Activated naive CD4-positive, alpha-beta T cell treated with anti-CD3 and anti-CD28 coated beads, Interleukin-2, amount 10 ng/mL, durations not matched to agents 7 days and 5 days (primary cell): ENCODE measurements at regions not wholly inside any gene's neighbourhood (a gene's known extent, or its start where the extent isn't known, plus 50 kb on each side); places are given as distances from the start of the nearest gene placed in this dataset.

Experiments used
- CTCF ChIA-PET: fragments of 350-600 bp; sonication (Branson Sonifier 250); formaldehyde crosslinking; loops from one replicate; lab custom pipeline; 2021; ENCODE audit warnings: antibody characterized with exemption; lab: Charles Lee
- DNase-seq: peaks from one replicate; pipeline ENCODE4 v3.0.0-alpha.2; 2020
- H3K27ac Mint-ChIP-seq: one replicate; pipeline ENCODE4 v1.8.0; 2021; ENCODE audit warnings: mild to moderate bottlenecking, moderate library complexity, mixed read lengths
- H3K27me3 Mint-ChIP-seq: one replicate; pipeline ENCODE4 v1.8.0; 2021; ENCODE audit warnings: mild to moderate bottlenecking, mixed read lengths
- H3K36me3 Mint-ChIP-seq: one replicate; pipeline ENCODE4 v1.8.0; 2021; ENCODE audit warnings: mixed read lengths
- H3K4me1 Mint-ChIP-seq: one replicate; pipeline ENCODE4 v1.8.0; 2021; ENCODE audit warnings: mixed read lengths
- H3K4me3 Mint-ChIP-seq: one replicate; pipeline ENCODE4 v1.8.0; 2021; ENCODE audit warnings: mild to moderate bottlenecking, moderate library complexity, mixed read lengths
- H3K9me3 Mint-ChIP-seq: one replicate; pipeline ENCODE4 v1.8.0; 2021; ENCODE audit warnings: mixed read lengths

DNA sequence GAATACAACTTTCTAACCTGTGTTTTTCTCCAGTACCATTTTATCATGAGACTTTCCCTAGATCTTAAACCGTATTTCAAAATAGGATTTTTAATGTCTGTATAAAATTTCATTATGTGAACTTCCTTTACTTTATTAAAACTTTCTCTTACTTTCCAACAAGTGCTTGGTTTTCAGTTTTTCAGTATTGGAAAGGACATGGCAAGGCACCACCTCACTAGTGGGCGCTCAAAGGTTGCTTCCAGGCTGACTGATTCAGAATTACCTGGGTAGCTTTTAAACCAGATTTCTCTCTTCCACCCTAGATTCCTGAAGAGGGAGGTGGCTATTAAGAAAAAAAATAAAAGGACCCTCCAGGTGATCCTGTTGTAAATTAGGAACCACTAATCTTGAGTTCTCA is 236.6 kb downstream of the SOX2 start:
- H3K27ac Mint-ChIP-seq, result no peak overlapping the region
- H3K4me3 Mint-ChIP-seq, result no peak overlapping the region
- H3K36me3 Mint-ChIP-seq, result no peaks in the 10 kb centered on the region
- no peaks in the 10 kb centered on the region for H3K27me3 Mint-ChIP-seq
- no peaks in the 10 kb centered on the region for H3K4me1 Mint-ChIP-seq
- H3K9me3 Mint-ChIP-seq, result no peaks in the 10 kb centered on the region
- no peak for DNase-seq
- CTCF ChIA-PET, result no interaction called here

- H3K4me3 Mint-ChIP-seq, result no peak overlapping the region
- no peaks in the 10 kb centered on the region for H3K4me1 Mint-ChIP-seq
- peak overlapping the region; percentile 14 for H3K27ac Mint-ChIP-seq
- no peak for DNase-seq
- CTCF ChIA-PET, result no interaction called here
- H3K27me3 Mint-ChIP-seq, result no peaks in the 10 kb centered on the region
- no peaks in the 10 kb centered on the region for H3K36me3 Mint-ChIP-seq
- no peaks in the 10 kb centered on the region for H3K9me3 Mint-ChIP-seq
Measured at GRCh38 chr3:181952221-181952620, 240.5 kb downstream of the SOX2 start.

- H3K9me3 Mint-ChIP-seq, result no peaks in the 10 kb centered on the region
- H3K27me3 Mint-ChIP-seq, result no peaks in the 10 kb centered on the region
- no peak overlapping the region for H3K4me3 Mint-ChIP-seq
- H3K27ac Mint-ChIP-seq, result no peak overlapping the region
- CTCF ChIA-PET, result no interaction called here
- no peak for DNase-seq
- no peaks in the 10 kb centered on the region for H3K4me1 Mint-ChIP-seq
- no peaks in the 10 kb centered on the region for H3K36me3 Mint-ChIP-seq
Measured at GRCh38 chr3:181952929-181953328, 241.2 kb downstream of the SOX2 start.

GRCh38 chr3:181955566-181955965 is 243.8 kb downstream of the SOX2 start:
- H3K4me1 Mint-ChIP-seq, result no peaks in the 10 kb centered on the region
- H3K27me3 Mint-ChIP-seq, result no peaks in the 10 kb centered on the region
- no peak overlapping the region for H3K27ac Mint-ChIP-seq

GRCh38 chr3:181956122-181956521 is 244.4 kb downstream of the SOX2 start:
- Mint-ChIP-seq H3K4me1 (no peaks in the 10 kb centered on the region), H3K27ac (no peak overlapping the region), H3K9me3 (no peaks in the 10 kb centered on the region), H3K36me3 (no peaks in the 10 kb centered on the region), H3K4me3 (no peak overlapping the region), H3K27me3 (no peaks in the 10 kb centered on the region)
- no peak for DNase-seq
- CTCF ChIA-PET, result no interaction called here

More at GRCh38 chr3:181955566-181955965, 243.8 kb downstream of the SOX2 start:
- no peaks in the 10 kb centered on the region for H3K9me3 Mint-ChIP-seq
- DNase-seq, result no peak
- H3K36me3 Mint-ChIP-seq, result no peaks in the 10 kb centered on the region
- H3K4me3 Mint-ChIP-seq, result no peak overlapping the region
- CTCF ChIA-PET, result no interaction called here

GRCh38 chr3:181966393-181966792 is 254.7 kb downstream of the SOX2 start:
- Mint-ChIP-seq H3K36me3 (no peaks in the 10 kb centered on the region), H3K9me3 (no peaks in the 10 kb centered on the region), H3K4me1 (no peaks in the 10 kb centered on the region), H3K27me3 (no peaks in the 10 kb centered on the region), H3K4me3 (no peak overlapping the region), H3K27ac (no peak overlapping the region)
- DNase-seq, result no peak
- CTCF ChIA-PET, result no interaction called here

DNA sequence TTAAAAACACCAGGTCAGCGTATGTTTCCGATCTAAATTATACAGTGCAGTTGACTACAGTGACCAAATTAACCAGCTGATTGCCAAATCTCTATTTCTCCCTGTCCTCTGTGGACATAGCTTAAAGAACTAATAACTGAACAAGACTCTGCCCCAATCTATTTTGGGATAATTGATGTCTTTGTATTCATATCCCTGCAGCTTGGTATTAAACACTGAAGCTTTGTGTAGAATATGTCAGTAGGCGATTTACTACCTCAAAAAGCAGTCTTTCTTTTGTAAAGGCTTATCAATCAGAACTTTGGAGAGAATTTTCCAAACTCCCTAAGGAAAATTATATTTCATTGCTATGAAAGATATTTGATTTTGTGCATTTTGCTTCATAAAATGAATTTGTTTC is 258.2 kb downstream of the SOX2 start:
- CTCF ChIA-PET, result interaction anchor here (0.6 kb wide), 1 partner anchor 76 kb away, joined by 3 read pairs; no protein-coding TSS in a partner anchor
- Mint-ChIP-seq H3K4me3 (no peak overlapping the region), H3K4me1 (no peaks in the 10 kb centered on the region), H3K9me3 (no peaks in the 10 kb centered on the region), H3K36me3 (no peaks in the 10 kb centered on the region), H3K27ac (no peak overlapping the region), H3K27me3 (no peaks in the 10 kb centered on the region)
- no peak for DNase-seq

GRCh38 chr3:181971424-181971823 is 259.7 kb downstream of the SOX2 start:
- Mint-ChIP-seq H3K4me3 (no peak overlapping the region), H3K36me3 (no peaks in the 10 kb centered on the region), H3K27ac (no peak overlapping the region), H3K27me3 (no peaks in the 10 kb centered on the region), H3K4me1 (no peaks in the 10 kb centered on the region), H3K9me3 (no peaks in the 10 kb centered on the region)
- DNase-seq, result no peak
- CTCF ChIA-PET, result no interaction called here

DNA sequence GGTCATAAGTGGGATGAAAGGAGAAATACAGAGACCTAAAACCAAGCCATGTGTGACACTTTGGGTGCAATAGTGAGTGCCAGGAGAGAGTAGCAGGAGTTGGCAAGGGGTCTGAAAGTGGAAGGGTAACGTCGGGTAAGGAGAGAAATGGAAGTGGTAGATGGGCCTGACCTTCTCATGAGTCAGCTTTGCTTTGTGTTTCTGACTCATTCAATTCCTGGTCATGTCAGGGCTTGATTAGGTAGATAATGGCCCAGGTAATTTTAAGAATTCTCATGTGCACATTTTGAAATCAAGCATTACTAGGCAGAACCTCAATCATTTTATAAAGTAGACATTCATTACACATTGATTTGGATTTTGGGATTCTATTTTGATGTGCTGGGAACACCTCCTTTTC is 262.5 kb downstream of the SOX2 start:
- Mint-ChIP-seq H3K27ac (no peak overlapping the region), H3K9me3 (peaks cover 2% of the 10 kb centered on the region), H3K4me1 (no peaks in the 10 kb centered on the region), H3K27me3 (no peaks in the 10 kb centered on the region), H3K36me3 (no peaks in the 10 kb centered on the region), H3K4me3 (no peak overlapping the region)
- DNase-seq, result no peak
- CTCF ChIA-PET, result no interaction called here

DNA sequence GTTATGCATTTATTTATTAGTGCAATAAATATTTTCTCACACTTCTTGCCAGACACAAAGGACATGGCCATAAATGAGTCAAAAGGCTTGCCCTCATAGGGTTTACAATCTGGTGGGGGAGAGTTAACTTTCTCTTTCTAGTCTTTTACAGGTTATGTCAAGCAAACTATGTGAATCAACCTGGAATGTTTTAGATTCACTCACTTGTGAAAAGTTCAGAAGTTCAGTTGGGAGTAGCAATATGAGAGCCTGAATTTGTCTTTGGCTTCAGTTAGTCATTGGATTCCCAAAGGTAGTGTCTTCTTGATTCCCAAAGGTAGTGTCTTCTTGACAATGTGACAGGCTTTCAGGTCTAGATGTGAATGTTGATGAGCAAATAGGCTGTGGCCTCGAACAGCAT is 264.8 kb downstream of the SOX2 start:
- Mint-ChIP-seq H3K36me3 (no peaks in the 10 kb centered on the region), H3K4me1 (no peaks in the 10 kb centered on the region), H3K27me3 (no peaks in the 10 kb centered on the region), H3K27ac (no peak overlapping the region), H3K4me3 (no peak overlapping the region), H3K9me3 (peaks cover 2% of the 10 kb centered on the region)
- no peak for DNase-seq
- CTCF ChIA-PET, result no interaction called here

DNA sequence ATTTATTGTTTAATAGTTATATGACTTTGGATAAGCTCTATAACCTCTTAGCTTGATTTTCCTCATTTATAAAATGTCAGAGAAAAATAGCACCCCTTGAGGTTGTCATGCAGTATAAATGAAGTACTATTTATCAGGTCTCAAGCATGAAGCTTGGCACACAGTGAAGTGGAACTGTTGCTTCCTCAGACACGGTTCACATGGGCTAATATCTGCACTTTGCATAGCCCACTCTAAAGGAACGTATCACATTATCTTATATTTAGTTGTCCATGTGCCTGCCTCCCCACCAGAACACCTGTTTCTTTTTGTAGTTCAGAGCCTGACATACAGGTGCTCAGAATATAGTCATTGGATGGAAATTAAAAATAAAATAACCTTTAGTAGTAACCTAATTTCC is 273.7 kb downstream of the SOX2 start:
- Mint-ChIP-seq H3K27ac (no peak overlapping the region), H3K4me3 (no peak overlapping the region), H3K36me3 (no peaks in the 10 kb centered on the region), H3K9me3 (peaks cover 3% of the 10 kb centered on the region), H3K27me3 (no peaks in the 10 kb centered on the region), H3K4me1 (no peaks in the 10 kb centered on the region)
- no peak for DNase-seq
- CTCF ChIA-PET, result no interaction called here

- Mint-ChIP-seq H3K4me3 (no peak overlapping the region), H3K27me3 (no peaks in the 10 kb centered on the region), H3K36me3 (no peaks in the 10 kb centered on the region), H3K27ac (no peak overlapping the region), H3K9me3 (peaks cover 3% of the 10 kb centered on the region), H3K4me1 (no peaks in the 10 kb centered on the region)
- DNase-seq, result no peak
- CTCF ChIA-PET, result no interaction called here
Measured at GRCh38 chr3:181987736-181988135, 276.0 kb downstream of the SOX2 start.

GRCh38 chr3:181998828-181999227 is 287.1 kb downstream of the SOX2 start:
- H3K27me3 Mint-ChIP-seq, result no peaks in the 10 kb centered on the region
- H3K4me3 Mint-ChIP-seq, result no peak overlapping the region
- no peaks in the 10 kb centered on the region for H3K4me1 Mint-ChIP-seq
- no peak overlapping the region for H3K27ac Mint-ChIP-seq
- CTCF ChIA-PET, result no interaction called here
- no peaks in the 10 kb centered on the region for H3K36me3 Mint-ChIP-seq
- no peaks in the 10 kb centered on the region for H3K9me3 Mint-ChIP-seq
- DNase-seq, result no peak

GRCh38 chr3:181999314-181999713 is 287.6 kb downstream of the SOX2 start:
- Mint-ChIP-seq H3K9me3 (no peaks in the 10 kb centered on the region), H3K4me1 (no peaks in the 10 kb centered on the region), H3K36me3 (no peaks in the 10 kb centered on the region), H3K27me3 (no peaks in the 10 kb centered on the region), H3K4me3 (no peak overlapping the region), H3K27ac (no peak overlapping the region)
- CTCF ChIA-PET, result no interaction called here
- DNase-seq, result no peak

GRCh38 chr3:182000447-182000846 is 288.7 kb downstream of the SOX2 start:
- H3K27me3 Mint-ChIP-seq, result no peaks in the 10 kb centered on the region
- no peak for DNase-seq
- no peak overlapping the region for H3K27ac Mint-ChIP-seq
- H3K4me3 Mint-ChIP-seq, result no peak overlapping the region
- no peaks in the 10 kb centered on the region for H3K4me1 Mint-ChIP-seq
- CTCF ChIA-PET, result no interaction called here
- no peaks in the 10 kb centered on the region for H3K9me3 Mint-ChIP-seq
- H3K36me3 Mint-ChIP-seq, result no peaks in the 10 kb centered on the region

DNA sequence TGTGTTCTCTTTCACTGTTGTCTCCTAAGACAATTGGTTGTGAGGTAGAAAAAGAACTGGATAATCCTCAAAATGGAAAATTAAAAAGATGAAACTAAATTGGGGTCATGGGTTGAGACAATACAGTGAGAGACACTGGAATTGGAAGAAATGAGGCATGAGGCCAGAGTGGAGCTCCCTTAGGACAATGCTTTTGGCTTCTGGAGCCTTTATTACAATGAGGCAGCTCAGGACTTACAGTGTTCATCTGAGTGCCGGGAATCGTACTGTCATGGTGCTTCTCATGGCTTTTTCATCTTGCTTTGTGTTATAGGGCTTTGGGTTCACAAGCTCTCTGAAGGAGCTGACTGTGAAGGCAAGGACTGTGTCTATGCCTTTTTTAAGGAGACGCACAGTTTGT is 293.5 kb downstream of the SOX2 start:
- H3K4me3 Mint-ChIP-seq, result no peak overlapping the region
- no peak for DNase-seq
- no peak overlapping the region for H3K27ac Mint-ChIP-seq
- H3K9me3 Mint-ChIP-seq, result no peaks in the 10 kb centered on the region
- CTCF ChIA-PET, result no interaction called here
- no peaks in the 10 kb centered on the region for H3K4me1 Mint-ChIP-seq
- H3K36me3 Mint-ChIP-seq, result no peaks in the 10 kb centered on the region
- H3K27me3 Mint-ChIP-seq, result no peaks in the 10 kb centered on the region
